Esophagus muscularis mucosa (tissue), 3 donors: ENCODE measurements at regions not wholly inside any gene's neighbourhood (a gene's known extent, or its start where the extent isn't known, plus 50 kb on each side); places are given as distances from the start of the nearest gene placed in this dataset.

Source experiments
- CTCF ChIP-seq, 3 experiments: fragments of 200-600 bp in 2 of 3; fragments of 450-650 bp in 1 of 3; sonication (generic) in 2 of 3; IDR thresholded peaks; one replicate each; pipeline ENCODE4 v1.5.1; 2017 to 2019; ENCODE audit warnings: antibody characterized with exemption in 3 of 3, mild to moderate bottlenecking in 2 of 3, moderate library complexity in 1 of 3
- POLR2A ChIP-seq: fragments of 450-650 bp; IDR thresholded peaks from one replicate; pipeline ENCODE4 v1.6.1; 2017; ENCODE audit warnings: antibody characterized with exemption, moderate library complexity, mild to moderate bottlenecking, low read depth
- POLR2AphosphoS5 ChIP-seq, 2 donors: sonication (generic); formaldehyde crosslinking; IDR thresholded peaks; one replicate each; pipeline ENCODE4 v1.6.1; 2017; ENCODE audit warnings: antibody characterized with exemption in 2 of 2

DNA sequence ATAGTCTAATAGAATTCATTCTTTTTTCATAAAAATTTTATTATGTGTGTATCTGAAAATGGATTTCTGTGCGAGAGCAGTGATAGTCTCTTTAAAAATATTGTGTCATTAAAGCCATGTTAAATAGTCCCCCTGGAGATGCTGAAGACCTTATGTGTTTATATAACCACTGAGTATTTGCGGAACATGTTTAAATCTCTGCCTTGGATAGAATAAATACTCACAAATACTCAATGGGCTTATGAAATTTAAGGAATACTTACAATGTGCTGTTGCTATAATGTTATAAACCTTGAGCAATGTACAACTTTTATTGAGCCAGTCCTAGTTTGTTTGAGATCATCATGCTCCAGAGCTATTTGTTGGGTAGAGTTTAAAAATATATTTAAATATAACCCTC is 226.0 kb downstream of the SNAPC1 start:
- TF ChIP-seq CTCF (IDR thresholded peaks at IDR 0.05) (no peak), POLR2A (no peak), POLR2AphosphoS5 (IDR thresholded peaks at IDR 0.05) (no peak)
